ENCODE measurements at regions not wholly inside any gene's neighbourhood (a gene's known extent, or its start where the extent isn't known, plus 50 kb on each side); places are given as distances from the start of the nearest gene placed in this dataset.

DNA sequence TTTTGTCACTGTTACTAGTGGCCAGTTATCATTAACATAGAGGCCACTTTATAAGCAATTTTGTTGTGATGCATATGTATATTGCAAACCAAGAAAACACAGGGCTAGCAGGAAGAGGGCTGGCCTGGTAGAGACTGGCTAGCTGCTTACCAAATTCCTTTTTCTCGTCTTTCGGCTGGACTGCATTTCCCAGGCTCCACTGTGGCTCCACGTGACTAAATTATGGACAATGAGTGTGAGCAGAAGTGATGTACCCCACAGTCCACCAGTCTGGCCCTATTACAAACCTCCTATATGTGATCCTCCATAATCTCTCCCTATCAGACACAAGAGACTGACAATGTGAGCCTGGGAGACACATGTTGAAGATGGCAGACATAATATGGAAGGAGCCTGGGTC is 257.0 kb downstream of the MFSD1 start:
- intact Hi-C loops (cut with DNase I), result no loop called here
- Histone ChIP-seq H3K27ac (no peak overlapping the region), H3K27me3 (no peaks in the 10 kb centered on the region), H3K36me3 (no peaks in the 10 kb centered on the region), H3K9me3 (no peaks in the 10 kb centered on the region), H3K4me1 (no peaks in the 10 kb centered on the region), H3K4me3 (no peak overlapping the region)
- no peak for TF ChIP-seq POLR2A (IDR thresholded peaks at IDR 0.05)
- TF ChIP-seq, protein P1, sequence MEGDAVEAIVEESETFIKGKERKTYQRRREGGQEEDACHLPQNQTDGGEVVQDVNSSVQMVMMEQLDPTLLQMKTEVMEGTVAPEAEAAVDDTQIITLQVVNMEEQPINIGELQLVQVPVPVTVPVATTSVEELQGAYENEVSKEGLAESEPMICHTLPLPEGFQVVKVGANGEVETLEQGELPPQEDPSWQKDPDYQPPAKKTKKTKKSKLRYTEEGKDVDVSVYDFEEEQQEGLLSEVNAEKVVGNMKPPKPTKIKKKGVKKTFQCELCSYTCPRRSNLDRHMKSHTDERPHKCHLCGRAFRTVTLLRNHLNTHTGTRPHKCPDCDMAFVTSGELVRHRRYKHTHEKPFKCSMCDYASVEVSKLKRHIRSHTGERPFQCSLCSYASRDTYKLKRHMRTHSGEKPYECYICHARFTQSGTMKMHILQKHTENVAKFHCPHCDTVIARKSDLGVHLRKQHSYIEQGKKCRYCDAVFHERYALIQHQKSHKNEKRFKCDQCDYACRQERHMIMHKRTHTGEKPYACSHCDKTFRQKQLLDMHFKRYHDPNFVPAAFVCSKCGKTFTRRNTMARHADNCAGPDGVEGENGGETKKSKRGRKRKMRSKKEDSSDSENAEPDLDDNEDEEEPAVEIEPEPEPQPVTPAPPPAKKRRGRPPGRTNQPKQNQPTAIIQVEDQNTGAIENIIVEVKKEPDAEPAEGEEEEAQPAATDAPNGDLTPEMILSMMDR (IDR thresholded peaks at IDR 0.05), result no peak
- ATAC-seq (no peak), DNase-seq (no peak)
- 64% methylated on average over 3 of the region's 3 CpGs for WGBS (ENCODE audit: insufficient coverage, low coverage, low lambda C conversion rate, missing lambda C conversion rate)

DNA sequence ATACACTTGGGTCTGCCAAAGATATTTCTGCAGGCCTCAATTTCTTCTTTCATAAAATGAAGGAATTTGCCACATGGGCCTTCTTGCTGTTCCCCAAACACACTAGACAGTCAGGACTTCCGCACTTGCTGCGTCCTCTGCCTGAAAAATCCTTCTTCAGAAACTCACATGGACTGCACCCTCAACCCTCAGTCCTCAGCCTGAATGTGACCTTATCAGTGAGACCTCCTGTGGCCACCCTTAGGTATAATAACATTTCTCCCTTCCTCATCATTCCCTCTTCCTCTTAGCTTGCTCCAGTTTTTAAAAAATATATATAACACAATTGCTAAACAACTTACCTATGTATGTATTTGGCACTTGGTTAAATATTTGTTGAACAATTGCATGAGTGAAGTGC is 257.5 kb downstream of the MFSD1 start:
- TF ChIP-seq, protein P1 (IDR thresholded peaks at IDR 0.05), result no peak
- TF ChIP-seq POLR2A (IDR thresholded peaks at IDR 0.05), result no peak
- H3K27ac ChIP-seq, result no peak overlapping the region
- ATAC-seq (no peak), DNase-seq (no peak)
- no peak overlapping the region for H3K4me3 ChIP-seq
- H3K9me3 ChIP-seq, result no peaks in the 10 kb centered on the region
- WGBS (ENCODE audit: insufficient coverage, low coverage, low lambda C conversion rate, missing lambda C conversion rate), result 77% methylated on average over 2 of the region's 2 CpGs
- H3K27me3 ChIP-seq, result no peaks in the 10 kb centered on the region
- no peaks in the 10 kb centered on the region for H3K4me1 ChIP-seq
- no peaks in the 10 kb centered on the region for H3K36me3 ChIP-seq
- intact Hi-C loops (cut with DNase I), result no loop called here

DNA sequence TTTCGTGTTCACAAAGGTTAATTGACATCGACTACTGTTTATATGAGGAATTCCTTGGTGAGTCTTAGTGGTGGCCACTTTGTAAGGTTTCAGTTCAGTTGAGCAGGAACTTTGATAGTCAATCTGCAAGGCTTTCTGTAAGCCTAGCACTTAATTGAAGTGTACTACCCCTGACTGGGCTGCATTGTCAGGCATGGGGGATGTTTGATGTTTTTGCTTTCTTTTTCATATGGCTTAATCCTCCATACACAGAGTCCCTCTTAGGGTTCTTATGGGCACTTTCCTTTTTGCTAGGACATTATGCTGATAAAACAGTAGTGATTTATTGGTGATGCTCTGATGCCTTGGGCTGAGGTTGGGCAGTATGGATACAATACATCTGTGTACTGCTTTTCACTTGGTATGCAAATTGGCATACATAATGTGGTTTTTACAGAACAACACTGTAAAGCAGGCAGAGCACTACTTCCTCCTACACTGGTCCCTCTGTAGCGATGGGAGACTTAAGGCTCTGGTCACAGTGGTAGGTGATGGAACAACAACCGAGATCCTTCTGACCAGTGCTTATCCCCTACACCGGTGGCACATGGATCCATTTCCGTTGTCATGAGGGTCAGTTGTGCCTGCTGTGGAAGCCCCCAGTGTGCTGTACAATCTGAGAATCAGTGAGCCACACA is 261.0 kb downstream of the MFSD1 start:
- no peak for ATAC-seq
- 71% methylated on average over 6 of the region's 6 CpGs for WGBS (ENCODE audit: insufficient coverage, low coverage, low lambda C conversion rate, missing lambda C conversion rate)
- no peak for TF ChIP-seq POLR2A (IDR thresholded peaks at IDR 0.05)
- TF ChIP-seq, protein P1 (IDR thresholded peaks at IDR 0.05), result no peak
- no peak for DNase-seq
- Histone ChIP-seq H3K4me1 (no peaks in the 10 kb centered on the region), H3K27ac (no peak overlapping the region), H3K9me3 (no peaks in the 10 kb centered on the region), H3K27me3 (no peaks in the 10 kb centered on the region), H3K36me3 (no peaks in the 10 kb centered on the region), H3K4me3 (no peak overlapping the region)
- intact Hi-C loops (cut with DNase I), result no loop called here

DNA sequence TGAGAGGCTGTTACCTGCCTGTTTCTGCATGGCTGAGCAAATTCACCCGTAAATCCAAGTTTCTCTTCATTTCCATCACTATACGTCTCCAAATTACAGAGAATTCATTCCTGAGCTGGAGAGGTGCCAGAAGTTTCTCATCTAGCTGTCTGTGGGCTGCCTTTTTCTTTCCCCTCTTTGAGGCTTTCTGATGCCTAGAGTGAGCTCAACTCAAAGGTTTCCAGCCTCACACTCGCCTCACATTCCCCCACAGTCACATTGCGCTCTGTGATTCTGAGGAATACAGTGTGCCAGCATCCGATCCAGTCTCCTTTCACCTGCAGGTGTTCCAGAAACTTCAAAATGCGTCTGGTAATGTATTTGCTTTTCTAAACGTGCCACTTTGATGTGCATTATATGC is 267.2 kb downstream of the MFSD1 start, which contains the start of gene IQCJ:
Gene IQCJ (plus strand): TSS at position 229 of the 400 bp plus-strand sequence.
- Histone ChIP-seq H3K27me3 (no peaks in the 10 kb centered on the region), H3K4me3 (no peak within 1 kb of the TSS), H3K36me3 (no peaks in the 10 kb centered on the region), H3K4me1 (no peaks in the 10 kb centered on the region), H3K27ac (no peak within 1 kb of the TSS), H3K9me3 (no peaks in the 10 kb centered on the region)
- WGBS (ENCODE audit: insufficient coverage, low coverage, low lambda C conversion rate, missing lambda C conversion rate), result 51% methylated on average over 7 of the region's 7 CpGs
- DNase-seq, result no peak
- intact Hi-C loops (cut with DNase I), result no loop called here
- ATAC-seq, result no peak
- TF ChIP-seq, protein P1 (IDR thresholded peaks at IDR 0.05), result no peak
